ENCODE measurements at regions not wholly inside any gene's neighbourhood (a gene's known extent, or its start where the extent isn't known, plus 50 kb on each side); places are given as distances from the start of the nearest gene placed in this dataset.

GRCh38 chr15:70164910-70165715, 67.4 kb upstream of the TLE3 start:
- TF ChIP-seq POLR2A (IDR thresholded peaks at IDR 0.05; ENCODE audit: low read depth, low read length) (no peak), EZH2 (IDR thresholded peaks at IDR 0.05; ENCODE audit: borderline replicate concordance, control insufficient read depth, low read depth, low read length) (no peak), ATF3 (IDR thresholded peaks at IDR 0.05; ENCODE audit: borderline replicate concordance, extremely low read depth, low read depth, low read length) (no peak), ATF7 (IDR thresholded peaks at IDR 0.05; ENCODE audit: low read depth) (no peak), MXI1 (IDR thresholded peaks at IDR 0.05; ENCODE audit: low read depth, low read length) (no peak), FOXM1 (IDR thresholded peaks at IDR 0.05; ENCODE audit: low read depth, low read length) (no peak), RELA (IDR thresholded peaks at IDR 0.05; ENCODE audit: borderline replicate concordance, partially characterized antibody) (no peak), BHLHE40 (IDR thresholded peaks at IDR 0.05; ENCODE audit: borderline replicate concordance in 1 of 2, low read depth in 2 of 2, low read length in 1 of 2) (no peak), CREB1 (IDR thresholded peaks at IDR 0.05; ENCODE audit: low read depth) (no peak)
- TF ChIP-seq, protein P1, sequence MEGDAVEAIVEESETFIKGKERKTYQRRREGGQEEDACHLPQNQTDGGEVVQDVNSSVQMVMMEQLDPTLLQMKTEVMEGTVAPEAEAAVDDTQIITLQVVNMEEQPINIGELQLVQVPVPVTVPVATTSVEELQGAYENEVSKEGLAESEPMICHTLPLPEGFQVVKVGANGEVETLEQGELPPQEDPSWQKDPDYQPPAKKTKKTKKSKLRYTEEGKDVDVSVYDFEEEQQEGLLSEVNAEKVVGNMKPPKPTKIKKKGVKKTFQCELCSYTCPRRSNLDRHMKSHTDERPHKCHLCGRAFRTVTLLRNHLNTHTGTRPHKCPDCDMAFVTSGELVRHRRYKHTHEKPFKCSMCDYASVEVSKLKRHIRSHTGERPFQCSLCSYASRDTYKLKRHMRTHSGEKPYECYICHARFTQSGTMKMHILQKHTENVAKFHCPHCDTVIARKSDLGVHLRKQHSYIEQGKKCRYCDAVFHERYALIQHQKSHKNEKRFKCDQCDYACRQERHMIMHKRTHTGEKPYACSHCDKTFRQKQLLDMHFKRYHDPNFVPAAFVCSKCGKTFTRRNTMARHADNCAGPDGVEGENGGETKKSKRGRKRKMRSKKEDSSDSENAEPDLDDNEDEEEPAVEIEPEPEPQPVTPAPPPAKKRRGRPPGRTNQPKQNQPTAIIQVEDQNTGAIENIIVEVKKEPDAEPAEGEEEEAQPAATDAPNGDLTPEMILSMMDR (IDR thresholded peaks at IDR 0.05 in 2 of 3, conservative IDR thresholded peaks at IDR 0.05 in 1 of 3; ENCODE audit: control insufficient read depth in 2 of 3, extremely low read depth in 1 of 3, insufficient read depth in 1 of 3, low read depth in 3 of 3, low read length in 3 of 3): no peak
- TF ChIP-seq, protein P2, sequence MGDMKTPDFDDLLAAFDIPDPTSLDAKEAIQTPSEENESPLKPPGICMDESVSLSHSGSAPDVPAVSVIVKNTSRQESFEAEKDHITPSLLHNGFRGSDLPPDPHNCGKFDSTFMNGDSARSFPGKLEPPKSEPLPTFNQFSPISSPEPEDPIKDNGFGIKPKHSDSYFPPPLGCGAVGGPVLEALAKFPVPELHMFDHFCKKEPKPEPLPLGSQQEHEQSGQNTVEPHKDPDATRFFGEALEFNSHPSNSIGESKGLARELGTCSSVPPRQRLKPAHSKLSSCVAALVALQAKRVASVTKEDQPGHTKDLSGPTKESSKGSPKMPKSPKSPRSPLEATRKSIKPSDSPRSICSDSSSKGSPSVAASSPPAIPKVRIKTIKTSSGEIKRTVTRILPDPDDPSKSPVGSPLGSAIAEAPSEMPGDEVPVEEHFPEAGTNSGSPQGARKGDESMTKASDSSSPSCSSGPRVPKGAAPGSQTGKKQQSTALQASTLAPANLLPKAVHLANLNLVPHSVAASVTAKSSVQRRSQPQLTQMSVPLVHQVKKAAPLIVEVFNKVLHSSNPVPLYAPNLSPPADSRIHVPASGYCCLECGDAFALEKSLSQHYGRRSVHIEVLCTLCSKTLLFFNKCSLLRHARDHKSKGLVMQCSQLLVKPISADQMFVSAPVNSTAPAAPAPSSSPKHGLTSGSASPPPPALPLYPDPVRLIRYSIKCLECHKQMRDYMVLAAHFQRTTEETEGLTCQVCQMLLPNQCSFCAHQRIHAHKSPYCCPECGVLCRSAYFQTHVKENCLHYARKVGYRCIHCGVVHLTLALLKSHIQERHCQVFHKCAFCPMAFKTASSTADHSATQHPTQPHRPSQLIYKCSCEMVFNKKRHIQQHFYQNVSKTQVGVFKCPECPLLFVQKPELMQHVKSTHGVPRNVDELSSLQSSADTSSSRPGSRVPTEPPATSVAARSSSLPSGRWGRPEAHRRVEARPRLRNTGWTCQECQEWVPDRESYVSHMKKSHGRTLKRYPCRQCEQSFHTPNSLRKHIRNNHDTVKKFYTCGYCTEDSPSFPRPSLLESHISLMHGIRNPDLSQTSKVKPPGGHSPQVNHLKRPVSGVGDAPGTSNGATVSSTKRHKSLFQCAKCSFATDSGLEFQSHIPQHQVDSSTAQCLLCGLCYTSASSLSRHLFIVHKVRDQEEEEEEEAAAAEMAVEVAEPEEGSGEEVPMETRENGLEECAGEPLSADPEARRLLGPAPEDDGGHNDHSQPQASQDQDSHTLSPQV (IDR thresholded peaks at IDR 0.05): no peak
- TF ChIP-seq, protein P3, sequence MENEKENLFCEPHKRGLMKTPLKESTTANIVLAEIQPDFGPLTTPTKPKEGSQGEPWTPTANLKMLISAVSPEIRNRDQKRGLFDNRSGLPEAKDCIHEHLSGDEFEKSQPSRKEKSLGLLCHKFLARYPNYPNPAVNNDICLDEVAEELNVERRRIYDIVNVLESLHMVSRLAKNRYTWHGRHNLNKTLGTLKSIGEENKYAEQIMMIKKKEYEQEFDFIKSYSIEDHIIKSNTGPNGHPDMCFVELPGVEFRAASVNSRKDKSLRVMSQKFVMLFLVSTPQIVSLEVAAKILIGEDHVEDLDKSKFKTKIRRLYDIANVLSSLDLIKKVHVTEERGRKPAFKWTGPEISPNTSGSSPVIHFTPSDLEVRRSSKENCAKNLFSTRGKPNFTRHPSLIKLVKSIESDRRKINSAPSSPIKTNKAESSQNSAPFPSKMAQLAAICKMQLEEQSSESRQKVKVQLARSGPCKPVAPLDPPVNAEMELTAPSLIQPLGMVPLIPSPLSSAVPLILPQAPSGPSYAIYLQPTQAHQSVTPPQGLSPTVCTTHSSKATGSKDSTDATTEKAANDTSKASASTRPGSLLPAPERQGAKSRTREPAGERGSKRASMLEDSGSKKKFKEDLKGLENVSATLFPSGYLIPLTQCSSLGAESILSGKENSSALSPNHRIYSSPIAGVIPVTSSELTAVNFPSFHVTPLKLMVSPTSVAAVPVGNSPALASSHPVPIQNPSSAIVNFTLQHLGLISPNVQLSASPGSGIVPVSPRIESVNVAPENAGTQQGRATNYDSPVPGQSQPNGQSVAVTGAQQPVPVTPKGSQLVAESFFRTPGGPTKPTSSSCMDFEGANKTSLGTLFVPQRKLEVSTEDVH (IDR thresholded peaks at IDR 0.05; ENCODE audit: low read depth, partially characterized antibody): no peak
